ENCODE measurements at regions not wholly inside any gene's neighbourhood (a gene's known extent, or its start where the extent isn't known, plus 50 kb on each side); places are given as distances from the start of the nearest gene placed in this dataset.

DNA sequence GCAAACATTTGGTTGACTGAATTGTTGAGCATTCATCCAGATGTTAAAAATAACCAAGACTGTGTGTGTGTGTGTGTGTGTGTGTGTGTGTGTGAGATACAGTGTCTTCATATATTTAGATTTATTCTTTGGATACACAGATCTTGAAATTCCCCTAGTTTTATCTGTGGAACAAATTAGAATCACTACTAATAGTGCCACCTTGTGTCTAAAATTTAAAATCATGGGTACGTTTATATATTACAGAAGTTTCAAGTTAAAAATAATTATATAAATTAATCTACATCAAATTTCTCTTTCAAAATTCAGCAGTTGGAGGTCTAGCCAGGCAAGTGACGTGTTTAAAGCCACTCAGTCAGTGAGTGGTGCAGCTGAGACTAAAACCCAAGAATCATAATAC is 1566.2 kb upstream of the TENM4 start:
- no peak overlapping the region for H3K27ac Mint-ChIP-seq
- no peaks in the 10 kb centered on the region for H3K4me1 Mint-ChIP-seq (ENCODE audit: low read depth)
- no peak overlapping the region for H3K4me3 Mint-ChIP-seq
- peaks cover 1% of the 10 kb centered on the region for H3K9me3 Mint-ChIP-seq
- no peaks in the 10 kb centered on the region for H3K36me3 Mint-ChIP-seq (ENCODE audit: low read depth)
- no peaks in the 10 kb centered on the region for H3K27me3 Mint-ChIP-seq (ENCODE audit: low read depth)
- no peak for DNase-seq (ENCODE audit: low spot score)

DNA sequence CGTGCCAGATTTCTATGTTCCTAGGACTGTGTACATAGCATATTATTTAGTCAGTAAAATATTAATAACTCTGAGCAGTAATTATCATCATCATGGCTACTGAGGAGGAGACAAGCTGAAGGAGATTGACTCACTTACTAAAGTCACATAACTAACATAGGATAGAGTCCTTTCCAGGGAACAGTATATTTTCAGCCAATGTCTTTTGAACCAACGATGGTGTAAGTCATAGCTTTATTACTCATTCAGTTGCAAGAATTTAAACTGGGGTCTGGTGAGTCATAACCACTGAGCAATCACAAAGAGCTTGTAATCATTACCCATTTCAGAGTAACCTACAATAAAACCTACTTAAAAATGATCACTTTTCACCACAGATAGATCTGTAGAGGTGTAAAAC is 1564.8 kb upstream of the TENM4 start:
- no peak for DNase-seq (ENCODE audit: low spot score)
- Mint-ChIP-seq H3K9me3 (no peaks in the 10 kb centered on the region), H3K27ac (no peak overlapping the region), H3K27me3 (ENCODE audit: low read depth) (no peaks in the 10 kb centered on the region), H3K4me1 (ENCODE audit: low read depth) (no peaks in the 10 kb centered on the region), H3K36me3 (ENCODE audit: low read depth) (no peaks in the 10 kb centered on the region), H3K4me3 (no peak overlapping the region)

DNA sequence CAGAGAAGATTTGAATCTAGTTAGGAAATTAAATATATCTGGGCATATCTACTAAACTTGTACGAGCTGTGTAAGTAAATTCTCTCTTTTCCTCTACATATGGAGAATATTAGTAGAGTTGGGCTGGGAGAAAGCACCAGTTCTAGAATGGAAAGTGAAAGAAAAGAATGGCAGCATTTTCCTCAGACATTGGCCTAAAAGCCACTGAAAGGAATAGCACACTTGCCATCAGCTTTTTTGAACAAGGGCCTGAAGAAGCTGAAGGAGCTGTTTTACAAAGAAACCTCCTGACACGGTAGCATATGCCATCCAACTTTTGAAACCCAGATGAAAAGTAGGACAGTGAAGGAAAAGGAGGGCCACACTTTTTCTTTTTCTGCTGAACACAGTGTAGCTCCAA is 1563.7 kb upstream of the TENM4 start:
- no peak overlapping the region for H3K27ac Mint-ChIP-seq
- H3K27me3 Mint-ChIP-seq (ENCODE audit: low read depth) = no peaks in the 10 kb centered on the region
- H3K4me1 Mint-ChIP-seq (ENCODE audit: low read depth) = no peaks in the 10 kb centered on the region
- no peak for DNase-seq (ENCODE audit: low spot score)
- no peak overlapping the region for H3K4me3 Mint-ChIP-seq
- no peaks in the 10 kb centered on the region for H3K36me3 Mint-ChIP-seq (ENCODE audit: low read depth)
- no peaks in the 10 kb centered on the region for H3K9me3 Mint-ChIP-seq

DNA sequence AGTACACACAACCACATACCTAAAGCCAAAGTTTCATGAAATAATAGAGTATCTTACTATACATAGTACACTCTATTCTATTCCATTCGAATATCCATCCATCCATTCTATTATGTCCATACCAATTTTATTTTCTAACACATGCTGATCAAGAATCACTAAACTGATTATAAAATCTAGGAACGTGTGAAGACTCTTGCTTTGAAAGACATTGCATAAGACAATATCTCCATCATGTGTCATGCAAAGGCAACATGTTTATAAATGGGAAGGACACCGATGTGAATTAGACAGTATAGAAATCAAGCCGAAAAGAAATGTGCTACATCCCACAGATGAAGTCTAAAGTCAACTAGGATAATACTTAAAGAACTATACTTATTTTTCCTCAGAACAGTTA is 1561.5 kb upstream of the TENM4 start:
- Mint-ChIP-seq H3K27me3 (ENCODE audit: low read depth) (no peaks in the 10 kb centered on the region), H3K27ac (no peak overlapping the region), H3K36me3 (ENCODE audit: low read depth) (no peaks in the 10 kb centered on the region), H3K4me3 (no peak overlapping the region), H3K4me1 (ENCODE audit: low read depth) (no peaks in the 10 kb centered on the region), H3K9me3 (no peaks in the 10 kb centered on the region)
- DNase-seq (ENCODE audit: low spot score) = no peak

DNA sequence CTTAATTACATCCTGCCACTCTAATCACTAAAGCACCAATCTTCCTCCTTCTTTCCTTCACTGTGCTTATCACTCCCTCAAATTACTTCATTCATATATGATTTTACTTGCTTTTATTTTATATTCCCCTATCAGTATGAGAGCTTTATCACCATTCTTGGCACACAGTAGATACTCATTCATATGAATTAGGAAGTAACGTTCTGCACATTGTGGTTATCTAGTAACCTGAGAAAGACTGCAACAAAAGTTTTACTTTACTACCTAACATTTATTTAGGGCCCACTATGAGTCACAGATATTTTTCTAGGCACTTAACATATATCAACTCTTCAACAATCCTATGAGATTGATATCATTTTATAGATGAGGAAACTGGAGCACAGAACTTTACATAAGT is 1559.9 kb upstream of the TENM4 start:
- H3K27me3 Mint-ChIP-seq (ENCODE audit: low read depth) = no peaks in the 10 kb centered on the region
- no peak for DNase-seq (ENCODE audit: low spot score)
- no peak overlapping the region for H3K4me3 Mint-ChIP-seq
- no peak overlapping the region for H3K27ac Mint-ChIP-seq
- H3K4me1 Mint-ChIP-seq (ENCODE audit: low read depth) = no peaks in the 10 kb centered on the region
- H3K9me3 Mint-ChIP-seq = peaks cover 5% of the 10 kb centered on the region
- no peaks in the 10 kb centered on the region for H3K36me3 Mint-ChIP-seq (ENCODE audit: low read depth)

DNA sequence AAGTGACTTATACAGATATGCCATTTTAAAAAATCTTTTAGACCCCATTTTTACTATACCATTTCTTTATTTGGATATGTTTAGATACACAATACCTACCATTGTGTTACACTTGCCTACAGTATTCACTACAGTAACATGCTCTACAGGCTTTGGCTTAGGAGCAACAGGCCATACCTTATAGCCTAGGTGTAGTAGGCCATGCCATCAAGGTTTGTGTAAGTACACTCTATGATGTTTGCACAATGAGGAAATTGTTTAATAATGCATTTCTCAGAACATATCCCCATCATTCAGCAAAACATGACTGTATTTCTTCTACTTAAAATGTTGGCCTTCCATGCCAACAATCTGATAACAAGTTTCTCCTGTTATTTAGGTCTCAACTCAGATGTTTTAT is 1559.5 kb upstream of the TENM4 start:
- Mint-ChIP-seq H3K36me3 (ENCODE audit: low read depth) (no peaks in the 10 kb centered on the region), H3K4me1 (ENCODE audit: low read depth) (no peaks in the 10 kb centered on the region), H3K27me3 (ENCODE audit: low read depth) (no peaks in the 10 kb centered on the region), H3K27ac (no peak overlapping the region), H3K9me3 (peaks cover 5% of the 10 kb centered on the region), H3K4me3 (no peak overlapping the region)
- no peak for DNase-seq (ENCODE audit: low spot score)

DNA sequence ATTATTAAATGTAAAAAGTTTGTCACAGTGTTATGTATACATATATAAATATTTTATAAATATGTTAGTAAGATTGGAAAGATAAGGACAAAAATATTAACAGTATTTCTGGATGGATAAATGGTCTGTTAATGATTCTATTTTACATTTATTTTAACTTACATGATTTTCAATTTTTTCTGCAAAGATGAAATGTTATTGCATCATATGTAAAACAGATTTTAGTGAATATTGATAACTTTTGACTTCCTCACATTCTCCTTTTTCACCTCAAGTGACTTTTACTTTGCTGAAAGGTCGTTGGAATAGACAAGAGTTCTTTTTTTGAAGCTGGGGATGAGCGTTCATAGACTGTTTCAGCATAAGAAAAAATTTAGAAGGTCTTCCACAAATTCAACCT is 1554.7 kb upstream of the TENM4 start:
- Mint-ChIP-seq H3K4me3 (no peak overlapping the region), H3K9me3 (peaks cover 7% of the 10 kb centered on the region), H3K27me3 (ENCODE audit: low read depth) (no peaks in the 10 kb centered on the region), H3K36me3 (ENCODE audit: low read depth) (no peaks in the 10 kb centered on the region), H3K27ac (no peak overlapping the region), H3K4me1 (ENCODE audit: low read depth) (no peaks in the 10 kb centered on the region)
- DNase-seq (ENCODE audit: low spot score) = no peak

DNA sequence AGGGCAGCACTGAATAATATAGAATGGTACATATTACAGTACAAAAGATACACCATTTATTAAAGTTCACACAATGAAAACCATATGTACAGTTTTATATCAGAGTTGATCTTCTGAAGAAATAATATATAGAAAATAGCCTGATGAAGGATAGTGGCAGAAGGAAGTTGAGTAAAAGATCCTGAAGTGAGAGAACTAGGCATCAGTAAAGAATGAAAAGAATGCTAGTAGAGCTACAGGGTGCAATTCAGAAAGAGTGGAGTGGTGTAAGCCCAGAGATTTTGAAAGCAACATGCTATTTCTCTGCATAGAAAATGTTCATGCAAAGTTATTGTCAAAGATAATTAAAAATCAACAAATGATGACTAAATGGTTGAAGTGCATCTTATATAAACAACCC is 1552.7 kb upstream of the TENM4 start:
- no peaks in the 10 kb centered on the region for H3K27me3 Mint-ChIP-seq (ENCODE audit: low read depth)
- no peak overlapping the region for H3K27ac Mint-ChIP-seq
- no peak overlapping the region for H3K4me3 Mint-ChIP-seq
- no peaks in the 10 kb centered on the region for H3K4me1 Mint-ChIP-seq (ENCODE audit: low read depth)
- peaks cover 22% of the 10 kb centered on the region for H3K9me3 Mint-ChIP-seq
- DNase-seq (ENCODE audit: low spot score) = no peak
- H3K36me3 Mint-ChIP-seq (ENCODE audit: low read depth) = no peaks in the 10 kb centered on the region

DNA sequence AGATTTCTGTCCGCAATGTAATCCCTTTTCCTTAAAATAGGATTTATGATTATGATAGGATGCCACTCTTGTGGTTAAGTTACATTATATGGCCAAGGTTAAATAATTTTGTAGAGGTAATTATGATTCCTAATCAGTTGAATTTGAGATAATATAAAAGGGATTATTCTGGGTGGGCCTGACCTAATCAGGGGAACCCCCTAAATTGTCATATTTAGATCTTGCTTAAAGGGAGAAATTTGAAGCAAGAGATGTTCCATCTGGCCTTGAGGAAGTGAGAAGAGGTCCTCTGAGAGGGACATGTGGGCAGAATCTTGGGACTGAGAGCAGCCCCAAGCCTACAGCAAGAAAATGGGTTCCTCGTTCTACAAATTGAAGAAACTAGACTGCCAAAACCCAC is 1550.1 kb upstream of the TENM4 start:
- H3K4me3 Mint-ChIP-seq = no peak overlapping the region
- no peaks in the 10 kb centered on the region for H3K27me3 Mint-ChIP-seq (ENCODE audit: low read depth)
- no peak overlapping the region for H3K27ac Mint-ChIP-seq
- no peaks in the 10 kb centered on the region for H3K4me1 Mint-ChIP-seq (ENCODE audit: low read depth)
- peaks cover 17% of the 10 kb centered on the region for H3K9me3 Mint-ChIP-seq
- DNase-seq (ENCODE audit: low spot score) = no peak
- no peaks in the 10 kb centered on the region for H3K36me3 Mint-ChIP-seq (ENCODE audit: low read depth)

DNA sequence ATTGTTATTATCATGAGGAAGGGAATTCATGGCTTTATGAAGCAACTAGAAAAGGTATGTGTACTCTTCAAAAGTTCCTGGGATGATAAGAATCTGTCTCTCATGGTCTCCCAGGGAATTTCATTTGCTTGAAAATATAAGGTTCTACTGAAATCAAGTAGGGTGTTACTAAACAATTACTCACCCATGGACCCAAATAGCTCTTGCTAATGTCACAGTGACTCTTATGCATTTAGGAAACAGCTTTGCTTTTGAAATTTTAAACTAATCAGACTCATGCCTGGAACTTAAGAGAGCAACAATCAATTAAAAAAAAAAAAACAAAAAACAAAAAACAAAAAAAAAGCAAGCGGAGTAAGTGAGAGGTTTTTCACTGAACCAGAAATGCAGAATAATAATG is 1546.3 kb upstream of the TENM4 start:
- no peak overlapping the region for H3K27ac Mint-ChIP-seq
- H3K4me3 Mint-ChIP-seq = no peak overlapping the region
- H3K9me3 Mint-ChIP-seq = peaks cover 25% of the 10 kb centered on the region
- H3K4me1 Mint-ChIP-seq (ENCODE audit: low read depth) = no peaks in the 10 kb centered on the region
- H3K27me3 Mint-ChIP-seq (ENCODE audit: low read depth) = no peaks in the 10 kb centered on the region
- H3K36me3 Mint-ChIP-seq (ENCODE audit: low read depth) = no peaks in the 10 kb centered on the region
- no peak for DNase-seq (ENCODE audit: low spot score)

DNA sequence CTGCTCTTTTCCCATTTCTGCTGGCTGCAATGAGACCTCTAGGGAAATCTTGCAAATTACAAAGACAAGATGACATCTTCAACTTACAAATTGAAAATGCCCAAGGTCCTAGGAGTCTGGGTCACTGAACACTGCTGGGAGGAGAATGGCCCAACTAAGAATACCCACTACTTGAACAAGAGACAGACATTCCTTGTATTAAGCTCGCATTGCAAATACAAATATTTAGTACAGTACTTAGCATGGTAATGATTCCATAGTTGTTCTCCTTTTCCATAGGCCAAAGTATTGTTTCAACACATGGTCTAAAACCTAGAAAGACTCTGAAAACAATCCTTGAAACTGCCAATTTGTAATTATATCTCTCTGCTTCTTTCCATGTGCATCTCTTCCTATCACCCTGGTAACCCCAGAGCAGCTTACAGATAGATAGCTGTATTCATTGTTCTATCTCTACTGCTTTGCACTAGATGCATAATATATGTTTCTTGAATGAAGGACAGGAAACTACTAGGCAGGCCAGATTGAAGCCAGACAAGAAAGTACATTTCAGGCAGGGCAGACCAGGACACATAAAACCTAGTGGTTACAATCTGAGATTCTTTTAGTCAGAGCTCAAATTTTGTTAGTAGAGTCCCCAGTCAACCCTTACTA is 1545.7 kb upstream of the TENM4 start:
- H3K9me3 Mint-ChIP-seq = peaks cover 25% of the 10 kb centered on the region
- no peak overlapping the region for H3K4me3 Mint-ChIP-seq
- H3K36me3 Mint-ChIP-seq (ENCODE audit: low read depth) = no peaks in the 10 kb centered on the region
- H3K27ac Mint-ChIP-seq = no peak overlapping the region
- no peak for DNase-seq (ENCODE audit: low spot score)
- H3K4me1 Mint-ChIP-seq (ENCODE audit: low read depth) = no peaks in the 10 kb centered on the region
- H3K27me3 Mint-ChIP-seq (ENCODE audit: low read depth) = no peaks in the 10 kb centered on the region

DNA sequence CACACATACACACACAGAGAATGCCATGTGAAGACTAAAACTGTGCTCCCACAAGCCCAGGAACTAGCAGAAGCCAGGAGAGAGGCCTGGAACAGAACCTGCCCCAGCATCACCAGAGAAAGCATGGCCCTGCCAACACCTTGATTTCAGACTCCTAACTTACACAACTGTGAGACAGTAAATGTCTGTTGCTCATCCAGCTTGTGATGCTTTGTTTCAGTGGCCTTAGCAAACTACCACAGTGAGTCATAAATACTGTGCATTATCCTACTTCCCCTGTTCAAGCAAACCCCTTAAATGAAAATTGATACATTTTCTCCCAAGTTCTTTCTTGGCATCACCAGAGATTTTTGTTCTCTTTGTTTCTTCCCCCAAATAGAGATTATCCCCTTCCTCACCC is 1539.4 kb upstream of the TENM4 start:
- H3K9me3 Mint-ChIP-seq = peaks cover 21% of the 10 kb centered on the region
- H3K36me3 Mint-ChIP-seq (ENCODE audit: low read depth) = no peaks in the 10 kb centered on the region
- H3K4me3 Mint-ChIP-seq = no peak overlapping the region
- H3K27ac Mint-ChIP-seq = no peak overlapping the region
- no peaks in the 10 kb centered on the region for H3K27me3 Mint-ChIP-seq (ENCODE audit: low read depth)
- no peak for DNase-seq (ENCODE audit: low spot score)
- H3K4me1 Mint-ChIP-seq (ENCODE audit: low read depth) = no peaks in the 10 kb centered on the region

DNA sequence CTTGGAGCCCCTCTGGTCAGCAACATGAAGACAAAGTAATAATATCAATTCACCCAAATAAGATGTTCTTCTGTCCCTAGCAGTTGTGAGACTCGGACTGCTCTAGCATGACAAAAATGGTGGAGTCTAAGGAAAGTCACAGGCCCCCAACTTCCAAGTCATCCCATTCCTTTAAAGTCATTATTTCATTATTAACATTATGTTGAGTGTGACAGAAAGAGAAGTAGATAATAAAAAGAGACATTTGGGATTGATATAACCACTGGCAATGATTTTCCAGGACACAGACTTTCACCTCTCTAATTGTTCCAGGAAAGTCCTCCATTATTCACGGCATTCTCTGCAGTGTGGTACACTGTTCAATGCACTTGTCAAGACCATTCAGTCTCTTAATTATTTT is 1533.0 kb upstream of the TENM4 start:
- Mint-ChIP-seq H3K9me3 (peaks cover 17% of the 10 kb centered on the region), H3K27me3 (ENCODE audit: low read depth) (no peaks in the 10 kb centered on the region), H3K4me1 (ENCODE audit: low read depth) (no peaks in the 10 kb centered on the region), H3K27ac (no peak overlapping the region), H3K4me3 (no peak overlapping the region), H3K36me3 (ENCODE audit: low read depth) (no peaks in the 10 kb centered on the region)
- no peak for DNase-seq (ENCODE audit: low spot score)

DNA sequence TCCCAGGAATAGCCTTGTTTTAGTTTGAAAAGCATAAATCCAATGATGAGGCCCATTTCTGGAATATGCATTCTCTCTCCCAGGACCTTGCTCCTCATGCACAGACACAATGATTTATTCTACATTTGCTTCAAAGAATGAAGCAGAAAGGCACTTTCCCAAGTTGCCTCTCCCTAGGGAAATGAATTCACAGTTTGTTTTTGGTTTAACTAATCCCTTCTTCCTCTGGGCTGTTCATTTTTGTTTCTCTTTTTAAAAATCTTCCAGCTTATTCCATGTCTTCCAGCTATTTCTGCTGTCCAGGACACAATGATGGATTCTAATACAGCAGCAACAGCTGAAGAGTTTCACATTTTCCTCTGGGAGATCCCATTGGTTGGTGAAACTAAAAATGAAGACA is 1529.2 kb upstream of the TENM4 start:
- no peaks in the 10 kb centered on the region for H3K36me3 Mint-ChIP-seq (ENCODE audit: low read depth)
- no peaks in the 10 kb centered on the region for H3K4me1 Mint-ChIP-seq (ENCODE audit: low read depth)
- no peak for DNase-seq (ENCODE audit: low spot score)
- no peaks in the 10 kb centered on the region for H3K27me3 Mint-ChIP-seq (ENCODE audit: low read depth)
- H3K4me3 Mint-ChIP-seq = no peak overlapping the region
- no peak overlapping the region for H3K27ac Mint-ChIP-seq
- peaks cover 15% of the 10 kb centered on the region for H3K9me3 Mint-ChIP-seq

DNA sequence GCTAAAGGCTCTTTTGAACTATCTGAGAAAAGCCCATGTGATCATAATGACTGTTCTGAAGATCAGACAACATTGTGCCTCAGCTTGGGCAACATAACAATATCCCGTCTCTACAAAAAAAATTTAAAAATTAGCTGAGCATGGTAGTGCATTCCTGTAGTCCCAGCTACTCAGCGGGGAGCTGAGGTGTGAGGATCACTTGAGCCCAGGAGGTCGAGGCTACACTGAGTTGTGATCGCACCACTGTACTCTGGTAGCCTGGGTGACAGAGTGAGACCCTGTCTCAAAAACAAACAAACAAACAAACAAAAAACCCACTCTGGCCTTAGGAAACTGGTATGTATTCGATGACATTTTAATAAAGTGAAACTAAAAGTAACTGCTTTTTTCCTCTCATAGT is 1526.8 kb upstream of the TENM4 start:
- H3K4me3 Mint-ChIP-seq = no peak overlapping the region
- H3K36me3 Mint-ChIP-seq (ENCODE audit: low read depth) = no peaks in the 10 kb centered on the region
- DNase-seq (ENCODE audit: low spot score) = no peak
- peaks cover 28% of the 10 kb centered on the region for H3K9me3 Mint-ChIP-seq
- no peaks in the 10 kb centered on the region for H3K4me1 Mint-ChIP-seq (ENCODE audit: low read depth)
- no peak overlapping the region for H3K27ac Mint-ChIP-seq
- H3K27me3 Mint-ChIP-seq (ENCODE audit: low read depth) = no peaks in the 10 kb centered on the region

Data from T-helper 2 cell treated with Interferon-gamma antibody and Interleukin-4, amounts not matched to agents 5 μg/mL and 100 μg/mL, for 36 hours (primary cell).